Renal cortex interstitium (tissue), 11 donors: ENCODE measurements at regions not wholly inside any gene's neighbourhood (a gene's known extent, or its start where the extent isn't known, plus 50 kb on each side); places are given as distances from the start of the nearest gene placed in this dataset.
"Not testable (repeated sequence)": the region's sequence is repeated elsewhere in the genome, so short reads cannot be mapped to it uniquely, and the experiment has no call there.

ENCODE experiments used
- DNase-seq, 11 donors: peaks; one replicate each; pipeline ENCODE4 v3.0.0-alpha.2; 2013; ENCODE audit warnings: low read depth in 9 of 11, low spot score in 4 of 11; ENCODE audit errors: extremely low read depth in 1 of 11

DNA sequence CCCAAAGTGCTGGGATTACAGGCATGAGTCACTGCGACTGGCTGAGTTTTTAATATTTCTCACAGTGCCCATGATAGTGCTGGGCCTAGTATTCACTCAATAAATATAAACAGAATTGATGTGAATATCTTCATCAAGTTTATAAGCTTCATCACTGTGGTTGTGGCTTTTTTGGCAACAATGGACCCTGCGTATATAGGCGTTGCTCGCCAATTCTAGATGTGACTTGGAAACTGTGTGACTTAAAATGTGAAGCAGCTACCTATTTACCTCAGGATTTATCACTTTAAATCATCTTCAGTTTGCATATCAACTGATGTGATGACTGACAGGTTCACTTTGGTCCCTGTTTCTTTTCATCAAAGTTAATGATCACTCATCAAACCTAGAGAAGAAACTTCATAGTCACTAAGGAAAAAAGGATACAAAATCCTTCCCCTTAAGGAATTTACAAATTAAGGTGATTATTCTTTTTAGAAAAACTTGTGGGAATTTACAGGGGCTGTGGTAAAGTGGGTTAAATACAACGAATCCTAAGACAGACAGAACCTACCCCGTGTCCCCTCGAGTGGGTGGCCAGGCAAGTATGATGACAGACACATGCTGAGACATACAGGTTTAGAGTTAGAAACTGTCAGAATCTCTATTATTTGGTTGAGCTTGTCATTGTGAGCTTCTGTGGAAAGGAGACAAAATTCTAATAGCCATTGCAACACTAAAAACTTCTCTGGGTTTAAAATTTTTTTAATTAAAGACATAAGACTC, 101.3 kb downstream of the AKAP11 start:
- DNase-seq: no peak

DNA sequence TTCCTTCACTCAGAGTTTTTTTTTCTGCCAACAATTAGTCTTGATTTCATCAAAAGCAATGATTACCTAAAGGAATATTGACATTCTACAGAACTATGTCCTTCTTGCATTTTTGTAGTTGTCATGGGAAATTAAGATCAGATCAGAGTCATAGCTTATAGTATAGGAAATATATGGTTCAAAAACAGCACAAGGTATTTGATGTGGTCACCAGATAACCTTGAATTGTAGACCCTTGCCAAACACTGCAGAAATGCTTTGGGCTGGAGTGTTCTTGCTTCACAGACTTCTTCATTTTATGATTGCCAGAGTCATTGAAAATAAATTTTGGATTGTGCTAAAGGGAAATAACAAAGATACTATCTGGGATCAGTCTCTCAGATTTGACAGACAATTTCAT, 103.7 kb downstream of the AKAP11 start:
- DNase-seq: no peak

- DNase-seq: no peak
These were observed 105.9 kb downstream of the AKAP11 start for GRCh38 chr13:42377640-42378382.

GRCh38 chr13:42378383-42378780, 106.4 kb downstream of the AKAP11 start:
- no peak for DNase-seq

GRCh38 chr13:42379241-42379640, 107.3 kb downstream of the AKAP11 start:
- no peak for DNase-seq

DNA sequence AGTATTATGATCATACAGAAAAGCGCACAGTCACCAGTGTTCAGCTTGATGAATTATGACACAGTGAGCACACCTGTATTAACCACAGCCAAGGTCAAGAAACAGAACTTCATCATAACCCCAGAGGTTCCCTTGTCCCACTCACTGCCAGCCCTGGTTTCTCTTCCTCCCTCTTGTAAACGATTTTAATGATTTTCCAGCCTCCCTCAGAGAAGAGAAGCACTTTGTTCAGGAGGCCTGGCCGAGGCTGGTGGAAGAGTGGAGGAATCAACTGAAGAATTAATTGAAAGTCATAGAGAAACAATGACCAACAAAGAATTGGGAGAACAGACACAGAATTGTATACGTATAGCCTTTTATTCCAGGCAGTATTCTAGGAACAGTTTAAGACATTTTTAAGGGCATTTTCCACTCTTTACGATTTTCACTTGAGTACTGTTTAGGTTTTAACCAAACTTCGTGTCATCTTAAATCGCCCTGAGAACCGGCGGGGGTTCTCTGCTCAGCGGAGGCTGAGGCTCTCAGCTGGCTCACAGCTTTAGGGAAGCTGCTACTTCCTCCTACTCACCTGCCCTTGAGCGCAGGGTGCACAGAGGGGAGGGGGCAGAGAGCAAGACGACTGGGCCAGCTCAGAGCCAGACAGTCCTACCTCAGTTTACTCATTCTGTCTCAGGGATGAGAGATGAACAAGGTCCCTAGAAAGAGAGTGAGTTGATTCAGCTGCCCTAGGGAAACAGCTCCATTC, 108.6 kb downstream of the AKAP11 start:
- no peak for DNase-seq

- DNase-seq: no peak
These were observed 109.1 kb downstream of the AKAP11 start for GRCh38 chr13:42381165-42381425.

DNA sequence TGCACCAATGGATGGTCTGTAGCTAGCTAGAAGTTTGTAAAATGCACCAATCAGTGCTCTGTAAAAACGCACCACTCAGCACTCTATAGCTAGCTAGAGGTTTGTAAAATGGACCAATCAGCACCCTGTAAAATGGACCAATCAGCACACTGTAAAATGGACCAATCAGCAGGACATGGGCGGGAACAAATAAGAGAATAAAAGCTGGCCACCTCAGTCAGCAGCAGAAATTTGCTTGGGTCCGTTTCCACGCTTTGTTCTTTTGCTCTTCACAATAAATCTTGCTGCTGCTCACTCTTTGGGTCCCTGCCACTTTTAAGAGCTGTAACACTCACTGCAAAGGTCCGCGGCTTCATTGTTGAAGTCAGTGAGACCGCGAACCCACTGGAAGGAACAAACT, 109.5 kb downstream of the AKAP11 start:
- not testable (repeated sequence) for DNase-seq

DNA sequence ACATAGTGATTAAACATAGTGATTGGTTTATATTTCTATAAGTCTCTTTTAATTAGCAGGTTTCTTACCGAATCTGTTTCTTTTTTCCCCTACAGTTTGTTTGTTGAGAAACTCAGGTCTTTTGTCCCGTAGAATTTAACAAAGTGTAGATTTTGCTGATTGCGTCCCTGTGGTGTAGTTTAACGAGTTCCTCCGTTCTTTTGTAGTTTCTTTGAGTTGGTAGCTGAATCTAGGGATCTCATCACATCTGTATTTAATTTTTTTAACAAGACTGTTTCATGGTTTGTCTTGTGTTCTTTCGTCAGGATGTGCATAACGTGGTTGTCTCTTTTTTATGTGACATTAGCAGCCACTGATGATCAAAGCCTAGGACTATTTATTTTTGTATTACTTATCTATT, 111.1 kb downstream of the AKAP11 start:
- no peak for DNase-seq

- no peak for DNase-seq
These were observed 112.3 kb downstream of the AKAP11 start for GRCh38 chr13:42384265-42384664.

GRCh38 chr13:42388326-42388725, 116.4 kb downstream of the AKAP11 start:
- no peak for DNase-seq

DNA sequence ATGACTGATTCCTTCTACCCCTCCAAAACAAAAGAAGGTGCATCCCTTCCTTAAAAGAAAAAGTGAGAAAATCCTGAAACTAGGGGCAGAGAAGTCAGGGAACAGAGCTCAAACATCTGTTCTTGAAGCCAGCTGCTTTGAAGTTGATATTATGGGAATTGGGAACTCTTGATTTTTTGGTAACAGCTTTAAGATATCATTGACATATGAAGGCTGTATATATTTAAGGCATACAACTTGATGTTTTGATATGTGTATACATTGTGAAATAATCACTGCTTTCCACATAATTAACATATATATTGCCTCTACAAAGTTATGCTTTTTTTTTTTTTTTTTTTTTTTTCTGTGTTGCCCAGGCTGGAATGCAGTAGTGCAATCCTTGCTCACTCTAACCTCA, 117.1 kb downstream of the AKAP11 start:
- no peak for DNase-seq

GRCh38 chr13:42392180-42392579, 120.2 kb downstream of the AKAP11 start:
- DNase-seq: no peak

GRCh38 chr13:42392716-42393572, 121.0 kb downstream of the AKAP11 start:
- DNase-seq: no peak

GRCh38 chr13:42393573-42394360, 121.8 kb downstream of the AKAP11 start:
- no peak for DNase-seq

- no peak for DNase-seq
These were observed 122.4 kb downstream of the AKAP11 start for GRCh38 chr13:42394361-42394708.

- no peak for DNase-seq
These were observed 122.7 kb downstream of the AKAP11 start for GRCh38 chr13:42394711-42395085.

DNA sequence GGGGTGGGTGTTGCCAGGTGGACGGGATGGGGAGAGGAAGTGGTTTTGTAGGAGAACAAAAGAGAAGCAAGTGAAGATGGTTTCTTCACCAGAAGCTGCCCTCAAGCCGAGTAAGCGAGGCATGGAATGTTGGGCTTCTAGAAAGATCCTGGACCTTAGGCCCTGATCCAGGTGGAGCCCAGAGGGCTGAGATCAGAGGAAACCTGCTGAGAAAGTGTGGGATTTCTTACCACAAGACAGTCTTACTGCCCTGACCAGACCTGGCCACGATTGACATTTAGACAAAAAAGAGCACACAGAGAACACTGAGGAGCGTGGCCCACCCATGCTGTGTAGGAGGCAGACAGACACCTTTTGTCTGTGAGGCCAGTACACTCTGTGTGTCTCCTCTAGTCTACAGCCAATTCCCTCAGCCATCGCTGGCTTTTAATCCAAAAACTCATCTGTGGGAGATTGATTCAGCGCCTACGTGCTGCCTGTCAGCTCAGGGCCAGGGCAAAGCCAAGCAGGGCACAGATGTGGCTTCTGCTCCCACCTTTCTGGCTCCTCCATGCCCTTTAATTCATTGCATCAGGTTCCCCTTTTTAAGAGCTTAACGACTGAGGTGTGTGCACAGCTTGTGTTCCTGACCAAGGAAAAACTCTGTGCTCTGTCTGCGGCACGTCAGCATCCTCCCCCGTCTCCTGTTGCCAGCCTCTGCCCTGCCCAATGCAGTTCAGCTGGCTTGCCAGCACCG, 123.3 kb downstream of the AKAP11 start:
- DNase-seq: no peak
